ENCODE measurements at regions not wholly inside any gene's neighbourhood (a gene's known extent, or its start where the extent isn't known, plus 50 kb on each side); places are given as distances from the start of the nearest gene placed in this dataset.

DNA sequence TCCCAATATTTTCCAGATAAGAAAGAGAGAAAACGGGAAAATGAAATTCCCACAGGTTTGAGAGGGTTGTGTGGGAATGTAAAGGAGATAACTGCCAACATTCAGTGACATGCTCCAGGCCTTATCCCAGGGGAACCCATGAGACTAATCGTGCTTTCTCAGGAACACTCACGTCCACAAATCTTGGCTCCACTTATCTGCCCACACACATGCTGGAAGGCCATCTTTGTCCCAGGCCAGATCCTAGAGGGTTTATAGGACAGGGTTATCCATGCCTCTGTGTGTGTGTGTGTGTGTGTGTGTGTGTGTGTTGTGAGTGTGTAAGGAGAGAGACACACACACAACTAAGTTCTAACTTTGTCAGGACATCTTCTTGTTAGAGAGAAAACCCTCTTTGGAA is 182.2 kb upstream of the E2F7 start:
- TF ChIP-seq, protein P1, sequence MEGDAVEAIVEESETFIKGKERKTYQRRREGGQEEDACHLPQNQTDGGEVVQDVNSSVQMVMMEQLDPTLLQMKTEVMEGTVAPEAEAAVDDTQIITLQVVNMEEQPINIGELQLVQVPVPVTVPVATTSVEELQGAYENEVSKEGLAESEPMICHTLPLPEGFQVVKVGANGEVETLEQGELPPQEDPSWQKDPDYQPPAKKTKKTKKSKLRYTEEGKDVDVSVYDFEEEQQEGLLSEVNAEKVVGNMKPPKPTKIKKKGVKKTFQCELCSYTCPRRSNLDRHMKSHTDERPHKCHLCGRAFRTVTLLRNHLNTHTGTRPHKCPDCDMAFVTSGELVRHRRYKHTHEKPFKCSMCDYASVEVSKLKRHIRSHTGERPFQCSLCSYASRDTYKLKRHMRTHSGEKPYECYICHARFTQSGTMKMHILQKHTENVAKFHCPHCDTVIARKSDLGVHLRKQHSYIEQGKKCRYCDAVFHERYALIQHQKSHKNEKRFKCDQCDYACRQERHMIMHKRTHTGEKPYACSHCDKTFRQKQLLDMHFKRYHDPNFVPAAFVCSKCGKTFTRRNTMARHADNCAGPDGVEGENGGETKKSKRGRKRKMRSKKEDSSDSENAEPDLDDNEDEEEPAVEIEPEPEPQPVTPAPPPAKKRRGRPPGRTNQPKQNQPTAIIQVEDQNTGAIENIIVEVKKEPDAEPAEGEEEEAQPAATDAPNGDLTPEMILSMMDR (IDR thresholded peaks at IDR 0.05), result no peak
- TF ChIP-seq, protein P2, sequence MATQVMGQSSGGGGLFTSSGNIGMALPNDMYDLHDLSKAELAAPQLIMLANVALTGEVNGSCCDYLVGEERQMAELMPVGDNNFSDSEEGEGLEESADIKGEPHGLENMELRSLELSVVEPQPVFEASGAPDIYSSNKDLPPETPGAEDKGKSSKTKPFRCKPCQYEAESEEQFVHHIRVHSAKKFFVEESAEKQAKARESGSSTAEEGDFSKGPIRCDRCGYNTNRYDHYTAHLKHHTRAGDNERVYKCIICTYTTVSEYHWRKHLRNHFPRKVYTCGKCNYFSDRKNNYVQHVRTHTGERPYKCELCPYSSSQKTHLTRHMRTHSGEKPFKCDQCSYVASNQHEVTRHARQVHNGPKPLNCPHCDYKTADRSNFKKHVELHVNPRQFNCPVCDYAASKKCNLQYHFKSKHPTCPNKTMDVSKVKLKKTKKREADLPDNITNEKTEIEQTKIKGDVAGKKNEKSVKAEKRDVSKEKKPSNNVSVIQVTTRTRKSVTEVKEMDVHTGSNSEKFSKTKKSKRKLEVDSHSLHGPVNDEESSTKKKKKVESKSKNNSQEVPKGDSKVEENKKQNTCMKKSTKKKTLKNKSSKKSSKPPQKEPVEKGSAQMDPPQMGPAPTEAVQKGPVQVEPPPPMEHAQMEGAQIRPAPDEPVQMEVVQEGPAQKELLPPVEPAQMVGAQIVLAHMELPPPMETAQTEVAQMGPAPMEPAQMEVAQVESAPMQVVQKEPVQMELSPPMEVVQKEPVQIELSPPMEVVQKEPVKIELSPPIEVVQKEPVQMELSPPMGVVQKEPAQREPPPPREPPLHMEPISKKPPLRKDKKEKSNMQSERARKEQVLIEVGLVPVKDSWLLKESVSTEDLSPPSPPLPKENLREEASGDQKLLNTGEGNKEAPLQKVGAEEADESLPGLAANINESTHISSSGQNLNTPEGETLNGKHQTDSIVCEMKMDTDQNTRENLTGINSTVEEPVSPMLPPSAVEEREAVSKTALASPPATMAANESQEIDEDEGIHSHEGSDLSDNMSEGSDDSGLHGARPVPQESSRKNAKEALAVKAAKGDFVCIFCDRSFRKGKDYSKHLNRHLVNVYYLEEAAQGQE (IDR thresholded peaks at IDR 0.05; ENCODE audit: insufficient read depth in 1 of 2, low read depth in 2 of 2, low read length in 1 of 2), result no peak
- no peak for TF ChIP-seq POLR2AphosphoS5 (IDR thresholded peaks at IDR 0.05; ENCODE audit: low read depth, low read length)

All from Panc1 (cell line).